ENCODE measurements at regions not wholly inside any gene's neighbourhood (a gene's known extent, or its start where the extent isn't known, plus 50 kb on each side); places are given as distances from the start of the nearest gene placed in this dataset.

DNA sequence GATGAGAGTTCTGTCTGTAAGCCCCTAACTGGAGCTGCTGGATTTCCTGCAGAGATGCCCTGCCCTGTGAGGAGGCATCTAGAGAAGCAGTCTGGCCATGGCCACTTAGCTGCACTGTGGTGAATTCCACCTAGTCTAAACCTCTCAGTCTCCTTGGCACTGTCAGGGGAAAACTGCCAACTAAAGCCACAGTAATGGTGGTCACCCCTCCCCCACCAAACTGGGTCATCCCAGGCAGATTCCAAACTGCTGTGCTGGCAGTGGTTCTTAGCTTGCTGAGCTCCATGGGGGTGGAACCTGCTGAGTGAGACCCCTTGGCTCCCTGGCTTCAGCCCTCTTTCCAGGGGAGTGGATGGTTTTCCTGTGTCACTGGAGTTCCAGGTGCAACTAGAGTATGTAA, 740.6 kb downstream of the RWDD3 start:
- no peak for ATAC-seq
- no peak overlapping the region for H3K27ac Mint-ChIP-seq
- CTCF ChIA-PET = no interaction called here

DNA sequence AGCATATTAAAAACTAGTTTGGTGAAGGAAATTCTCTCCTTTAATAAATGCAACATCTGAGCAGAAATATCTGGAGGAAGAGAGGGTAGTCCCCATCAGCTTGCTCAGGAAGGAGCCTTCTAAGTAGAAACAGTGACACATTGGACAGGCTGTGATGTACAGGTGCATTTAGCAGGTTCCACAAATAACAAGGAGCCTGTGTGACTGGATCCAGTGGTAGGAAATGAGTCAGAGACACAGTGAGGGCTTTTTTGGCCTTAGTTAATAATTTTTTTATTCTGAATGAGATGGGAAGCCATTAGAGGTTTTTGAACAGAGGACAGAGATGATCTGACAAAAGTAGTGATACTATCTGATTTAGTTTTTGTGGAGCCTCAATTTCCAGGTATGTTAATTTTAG, 738.9 kb upstream of the PTBP2 start:
- ChIA-PET POLR2A (no interaction called here), CTCF (no interaction called here)
- Mint-ChIP-seq H3K27ac (no peak overlapping the region), H3K9me3 (no peaks in the 10 kb centered on the region), H3K4me1 (ENCODE audit: low read depth) (no peaks in the 10 kb centered on the region), H3K36me3 (ENCODE audit: low read depth) (no peaks in the 10 kb centered on the region), H3K4me3 (no peak overlapping the region), H3K27me3 (no peaks in the 10 kb centered on the region)
- no peak for DNase-seq
- intact Hi-C loops (cut with micrococcal nuclease) = no loop called here
- TF ChIP-seq, protein P1, sequence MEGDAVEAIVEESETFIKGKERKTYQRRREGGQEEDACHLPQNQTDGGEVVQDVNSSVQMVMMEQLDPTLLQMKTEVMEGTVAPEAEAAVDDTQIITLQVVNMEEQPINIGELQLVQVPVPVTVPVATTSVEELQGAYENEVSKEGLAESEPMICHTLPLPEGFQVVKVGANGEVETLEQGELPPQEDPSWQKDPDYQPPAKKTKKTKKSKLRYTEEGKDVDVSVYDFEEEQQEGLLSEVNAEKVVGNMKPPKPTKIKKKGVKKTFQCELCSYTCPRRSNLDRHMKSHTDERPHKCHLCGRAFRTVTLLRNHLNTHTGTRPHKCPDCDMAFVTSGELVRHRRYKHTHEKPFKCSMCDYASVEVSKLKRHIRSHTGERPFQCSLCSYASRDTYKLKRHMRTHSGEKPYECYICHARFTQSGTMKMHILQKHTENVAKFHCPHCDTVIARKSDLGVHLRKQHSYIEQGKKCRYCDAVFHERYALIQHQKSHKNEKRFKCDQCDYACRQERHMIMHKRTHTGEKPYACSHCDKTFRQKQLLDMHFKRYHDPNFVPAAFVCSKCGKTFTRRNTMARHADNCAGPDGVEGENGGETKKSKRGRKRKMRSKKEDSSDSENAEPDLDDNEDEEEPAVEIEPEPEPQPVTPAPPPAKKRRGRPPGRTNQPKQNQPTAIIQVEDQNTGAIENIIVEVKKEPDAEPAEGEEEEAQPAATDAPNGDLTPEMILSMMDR (IDR thresholded peaks at IDR 0.05) = no peak
- no peak for ATAC-seq

More for the DNA sequence above, 740.6 kb downstream of the RWDD3 start:
- Mint-ChIP-seq H3K4me3 (no peak overlapping the region), H3K27me3 (no peaks in the 10 kb centered on the region), H3K36me3 (ENCODE audit: low read depth) (no peaks in the 10 kb centered on the region), H3K4me1 (ENCODE audit: low read depth) (no peaks in the 10 kb centered on the region), H3K9me3 (peaks cover 5% of the 10 kb centered on the region)
- TF ChIP-seq, protein P1 (IDR thresholded peaks at IDR 0.05) = no peak
- DNase-seq = no peak
- POLR2A ChIA-PET = no interaction called here
- intact Hi-C loops (cut with micrococcal nuclease) = no loop called here

GRCh38 chr1:95983831-95984230, 737.8 kb upstream of the PTBP2 start:
- POLR2A ChIA-PET = no interaction called here
- H3K4me1 Mint-ChIP-seq (ENCODE audit: low read depth) = no peaks in the 10 kb centered on the region
- TF ChIP-seq, protein P1 (IDR thresholded peaks at IDR 0.05) = no peak
- ATAC-seq (no peak), DNase-seq (no peak)
- H3K27me3 Mint-ChIP-seq = no peaks in the 10 kb centered on the region
- intact Hi-C loops (cut with micrococcal nuclease) = no loop called here
- no peaks in the 10 kb centered on the region for H3K36me3 Mint-ChIP-seq (ENCODE audit: low read depth)
- CTCF ChIA-PET = no interaction called here
- H3K9me3 Mint-ChIP-seq = no peaks in the 10 kb centered on the region
- H3K27ac Mint-ChIP-seq = no peak overlapping the region
- H3K4me3 Mint-ChIP-seq = no peak overlapping the region

GRCh38 chr1:95984798-95985374, 736.7 kb upstream of the PTBP2 start:
- no peaks in the 10 kb centered on the region for H3K9me3 Mint-ChIP-seq
- TF ChIP-seq, protein P1 (IDR thresholded peaks at IDR 0.05) = no peak
- intact Hi-C loops (cut with micrococcal nuclease) = no loop called here

GRCh38 chr1:95990033-95990432, 731.6 kb upstream of the PTBP2 start:
- Mint-ChIP-seq H3K4me3 (no peak overlapping the region), H3K4me1 (ENCODE audit: low read depth) (no peaks in the 10 kb centered on the region), H3K27ac (no peak overlapping the region), H3K9me3 (peaks cover 3% of the 10 kb centered on the region), H3K36me3 (ENCODE audit: low read depth) (no peaks in the 10 kb centered on the region), H3K27me3 (no peaks in the 10 kb centered on the region)
- POLR2A ChIA-PET = no interaction called here
- CTCF ChIA-PET = no interaction called here
- ATAC-seq (no peak), DNase-seq (no peak)
- TF ChIP-seq, protein P1 (IDR thresholded peaks at IDR 0.05) = no peak
- intact Hi-C loops (cut with micrococcal nuclease) = no loop called here

More at GRCh38 chr1:95984798-95985374, 736.7 kb upstream of the PTBP2 start:
- CTCF ChIA-PET = no interaction called here
- no peak overlapping the region for H3K4me3 Mint-ChIP-seq
- no peaks in the 10 kb centered on the region for H3K36me3 Mint-ChIP-seq (ENCODE audit: low read depth)
- DNase-seq (no peak), ATAC-seq (no peak)
- no peak overlapping the region for H3K27ac Mint-ChIP-seq
- no peaks in the 10 kb centered on the region for H3K27me3 Mint-ChIP-seq
- H3K4me1 Mint-ChIP-seq (ENCODE audit: low read depth) = no peaks in the 10 kb centered on the region
- POLR2A ChIA-PET = no interaction called here

Measured in activated CD8-positive, alpha-beta T cell treated with anti-CD3 and anti-CD28 coated beads for 36 hours (primary cell).